ENCODE measurements at regions not wholly inside any gene's neighbourhood (a gene's known extent, or its start where the extent isn't known, plus 50 kb on each side); places are given as distances from the start of the nearest gene placed in this dataset.

- WGBS, 2 donors = 70 to 74% methylated on average over 2 of the region's 2 CpGs
- no peak for DNase-seq
- no peaks in the 10 kb centered on the region for H3K9me3 ChIP-seq
- no peak overlapping the region for H3K4me3 ChIP-seq
- H3K27me3 ChIP-seq = no peaks in the 10 kb centered on the region
- TF ChIP-seq, protein P1, sequence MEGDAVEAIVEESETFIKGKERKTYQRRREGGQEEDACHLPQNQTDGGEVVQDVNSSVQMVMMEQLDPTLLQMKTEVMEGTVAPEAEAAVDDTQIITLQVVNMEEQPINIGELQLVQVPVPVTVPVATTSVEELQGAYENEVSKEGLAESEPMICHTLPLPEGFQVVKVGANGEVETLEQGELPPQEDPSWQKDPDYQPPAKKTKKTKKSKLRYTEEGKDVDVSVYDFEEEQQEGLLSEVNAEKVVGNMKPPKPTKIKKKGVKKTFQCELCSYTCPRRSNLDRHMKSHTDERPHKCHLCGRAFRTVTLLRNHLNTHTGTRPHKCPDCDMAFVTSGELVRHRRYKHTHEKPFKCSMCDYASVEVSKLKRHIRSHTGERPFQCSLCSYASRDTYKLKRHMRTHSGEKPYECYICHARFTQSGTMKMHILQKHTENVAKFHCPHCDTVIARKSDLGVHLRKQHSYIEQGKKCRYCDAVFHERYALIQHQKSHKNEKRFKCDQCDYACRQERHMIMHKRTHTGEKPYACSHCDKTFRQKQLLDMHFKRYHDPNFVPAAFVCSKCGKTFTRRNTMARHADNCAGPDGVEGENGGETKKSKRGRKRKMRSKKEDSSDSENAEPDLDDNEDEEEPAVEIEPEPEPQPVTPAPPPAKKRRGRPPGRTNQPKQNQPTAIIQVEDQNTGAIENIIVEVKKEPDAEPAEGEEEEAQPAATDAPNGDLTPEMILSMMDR (IDR thresholded peaks at IDR 0.05) = no peak
- no peak for TF ChIP-seq POLR2A (IDR thresholded peaks at IDR 0.05)
- no peak overlapping the region for H3K27ac ChIP-seq
- H3K36me3 ChIP-seq (ENCODE audit: low read depth, missing control alignments) = no peaks in the 10 kb centered on the region
- H3K4me1 ChIP-seq = no peaks in the 10 kb centered on the region
- intact Hi-C loops (cut with DNase I; ENCODE audit: low total_unique reads) = no loop called here
Measured at GRCh38 chr1:230507236-230507635, 81.1 kb upstream of the PGBD5 start.

GRCh38 chr1:230506451-230506850 is 80.3 kb upstream of the PGBD5 start:
- H3K4me3 ChIP-seq = no peak overlapping the region
- 62 to 64% methylated on average over 3 of the region's 3 CpGs for WGBS, 2 donors

GRCh38 chr1:230504310-230504709 is 78.2 kb upstream of the PGBD5 start:
- intact Hi-C loops (cut with DNase I; ENCODE audit: low total_unique reads) = no loop called here
- no peak for TF ChIP-seq POLR2A (IDR thresholded peaks at IDR 0.05)
- TF ChIP-seq, protein P1 (IDR thresholded peaks at IDR 0.05) = no peak
- H3K4me1 ChIP-seq = no peaks in the 10 kb centered on the region
- no peak overlapping the region for H3K27ac ChIP-seq
- DNase-seq = no peak
- H3K27me3 ChIP-seq = no peaks in the 10 kb centered on the region
- no peaks in the 10 kb centered on the region for H3K9me3 ChIP-seq
- 74 to 80% methylated on average over 6 of the region's 6 CpGs for WGBS, 2 donors
- H3K4me3 ChIP-seq = no peak overlapping the region
- H3K36me3 ChIP-seq (ENCODE audit: low read depth, missing control alignments) = no peaks in the 10 kb centered on the region

More at GRCh38 chr1:230506451-230506850, 80.3 kb upstream of the PGBD5 start:
- Histone ChIP-seq H3K9me3 (no peaks in the 10 kb centered on the region), H3K27me3 (no peaks in the 10 kb centered on the region), H3K27ac (no peak overlapping the region), H3K4me1 (no peaks in the 10 kb centered on the region), H3K36me3 (ENCODE audit: low read depth, missing control alignments) (no peaks in the 10 kb centered on the region)
- TF ChIP-seq, protein P1 (IDR thresholded peaks at IDR 0.05) = no peak
- TF ChIP-seq POLR2A (IDR thresholded peaks at IDR 0.05) = no peak
- DNase-seq = no peak
- intact Hi-C loops (cut with DNase I; ENCODE audit: low total_unique reads) = no loop called here

- no peaks in the 10 kb centered on the region for H3K4me1 ChIP-seq
- H3K27me3 ChIP-seq = no peaks in the 10 kb centered on the region
- 70 to 71% methylated on average over 1 of the region's 1 CpG for WGBS, 2 donors
- H3K27ac ChIP-seq = no peak overlapping the region
- H3K36me3 ChIP-seq (ENCODE audit: low read depth, missing control alignments) = no peaks in the 10 kb centered on the region
- TF ChIP-seq, protein P1 (IDR thresholded peaks at IDR 0.05) = no peak
- TF ChIP-seq POLR2A (IDR thresholded peaks at IDR 0.05) = no peak
- no peaks in the 10 kb centered on the region for H3K9me3 ChIP-seq
- H3K4me3 ChIP-seq = no peak overlapping the region
- intact Hi-C loops (cut with DNase I; ENCODE audit: low total_unique reads) = no loop called here
- no peak for DNase-seq
Measured at GRCh38 chr1:230503726-230504125, 77.6 kb upstream of the PGBD5 start.

GRCh38 chr1:230502996-230503395 is 76.9 kb upstream of the PGBD5 start:
- 60 to 68% methylated on average over 2 of the region's 2 CpGs for WGBS, 2 donors
- Histone ChIP-seq H3K9me3 (no peaks in the 10 kb centered on the region), H3K36me3 (ENCODE audit: low read depth, missing control alignments) (no peaks in the 10 kb centered on the region), H3K27me3 (no peaks in the 10 kb centered on the region), H3K4me1 (no peaks in the 10 kb centered on the region), H3K4me3 (no peak overlapping the region), H3K27ac (no peak overlapping the region)
- TF ChIP-seq, protein P1 (IDR thresholded peaks at IDR 0.05) = no peak
- TF ChIP-seq POLR2A (IDR thresholded peaks at IDR 0.05) = no peak
- intact Hi-C loops (cut with DNase I; ENCODE audit: low total_unique reads) = no loop called here
- DNase-seq = no peak

All from testis (tissue), 2 donors.